Aorta (tissue), 5 donors: ENCODE measurements at regions not wholly inside any gene's neighbourhood (a gene's known extent, or its start where the extent isn't known, plus 50 kb on each side); places are given as distances from the start of the nearest gene placed in this dataset.

ENCODE experiments used
- ATAC-seq: fragments of 200-7000 bp; cut with Tn5 transposase; one replicate; pipeline ENCODE4 v1.9.1; 2022; ENCODE audit warnings: moderate library complexity; ENCODE audit not compliant: low FRiP score
- DNase-seq, 2 donors: peaks; one replicate each; pipeline ENCODE4 v3.0.0-alpha.2; 2020
- H3K27ac ChIP-seq, 2 donors: one replicate each; pipeline ENCODE4 v1.5.1; 2013; ENCODE audit warnings: low read length in 2 of 2, mild to moderate bottlenecking in 2 of 2, moderate library complexity in 2 of 2, control low read depth in 1 of 2, inconsistent platforms in 1 of 2, low read depth in 1 of 2
- H3K27me3 ChIP-seq, 2 donors: one replicate each; pipeline ENCODE4 v1.6.1; 2013; ENCODE audit warnings: control low read depth in 1 of 2, low read length in 1 of 2, mild to moderate bottlenecking in 1 of 2, moderate library complexity in 1 of 2; ENCODE audit not compliant: insufficient read depth in 2 of 2, control insufficient read depth in 1 of 2
- H3K36me3 ChIP-seq, 2 donors: one replicate each; pipeline ENCODE4 v1.6.1; 2013; ENCODE audit warnings: control low read depth in 1 of 2, low read length in 1 of 2, mild to moderate bottlenecking in 1 of 2; ENCODE audit not compliant: insufficient read depth in 2 of 2, control insufficient read depth in 1 of 2
- H3K4me1 ChIP-seq, 2 donors: one replicate each; pipeline ENCODE4 v1.6.1; 2013; ENCODE audit warnings: low read length in 2 of 2, control low read depth in 1 of 2, mild to moderate bottlenecking in 1 of 2, moderate library complexity in 1 of 2; ENCODE audit not compliant: insufficient read depth in 2 of 2, control insufficient read depth in 1 of 2
- H3K4me3 ChIP-seq, 2 donors: one replicate each; pipeline ENCODE4 v1.5.1; 2013; ENCODE audit warnings: low read length in 2 of 2, control low read depth in 1 of 2, mild to moderate bottlenecking in 1 of 2
- H3K9me3 ChIP-seq: one replicate; pipeline ENCODE4 v1.6.1; 2013; ENCODE audit warnings: mild to moderate bottlenecking, low read length; ENCODE audit not compliant: control insufficient read depth
- WGBS, 2 donors: extraction: QIAGEN DNeasy Blood & Tissue Kit; methylation state at CpG; one replicate each; pipeline ENCODE4 v1.1.7; 2013; 5-methylcytosine and 5-hydroxymethylcytosine counted together
- intact Hi-C, 2 donors: fragments of 100-400 bp; cut with DNase I; formaldehyde crosslinking; loops; one replicate each; pipeline versions ENCODE4 v1.14.2 to v1.15.0; 2022
- donor health status: healthy with polysubstance abuse.
- donor health status: Bipolar disorder and iron deficiency.
- donor health status: DM: no; HTN: no; CAD: no.
- donor health status: DM: no; HTN: no; CAD: no.
- donor health status: DM: yes; HTN: yes; CAD: no.

DNA sequence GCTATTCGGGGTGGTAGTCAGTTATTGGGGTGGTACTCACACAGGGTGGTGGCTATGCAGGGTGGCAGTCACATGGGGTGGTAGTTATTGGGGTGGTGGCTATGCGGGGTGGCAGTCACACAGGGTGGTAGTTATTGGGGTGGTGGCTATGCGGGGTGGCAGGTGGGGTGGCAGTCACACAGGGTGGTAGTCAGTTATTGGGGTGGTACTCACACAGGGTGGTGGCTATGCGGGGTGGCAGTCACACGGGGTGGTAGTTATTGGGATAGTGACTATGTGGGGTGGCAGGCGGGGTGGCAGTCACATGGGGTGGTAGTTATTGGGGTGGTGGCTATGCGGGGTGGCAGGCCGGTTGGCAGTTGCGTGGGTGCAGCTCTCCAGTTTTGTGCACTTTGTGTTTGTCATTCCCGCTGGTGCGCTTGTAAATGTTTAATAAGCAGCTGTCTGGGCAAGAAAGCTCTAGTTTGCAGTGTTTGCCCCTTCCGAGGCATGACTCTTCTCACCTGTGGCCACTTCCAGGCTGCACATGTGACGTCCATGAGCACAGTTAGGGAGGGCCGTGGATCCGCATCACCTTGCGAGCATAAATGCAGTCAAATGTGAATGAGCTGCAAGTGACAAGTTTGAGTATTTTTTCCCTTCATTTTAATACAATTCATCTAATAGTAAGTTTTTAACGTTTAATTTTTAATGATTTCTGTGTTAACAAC is 219.0 kb upstream of the CST7 start:
- H3K4me3 ChIP-seq: no peak overlapping the region
- ATAC-seq (no peak), DNase-seq (no peak)
- H3K27ac ChIP-seq: no peak overlapping the region
- no peaks in the 10 kb centered on the region for H3K9me3 ChIP-seq
- H3K4me1 ChIP-seq: no peaks in the 10 kb centered on the region
- H3K36me3 ChIP-seq: no peaks in the 10 kb centered on the region
- H3K27me3 ChIP-seq: no peaks in the 10 kb centered on the region
- intact Hi-C loops: no loop called here
- WGBS, 2 donors: 89 to 93% methylated on average over 17 of the region's 17 CpGs

DNA sequence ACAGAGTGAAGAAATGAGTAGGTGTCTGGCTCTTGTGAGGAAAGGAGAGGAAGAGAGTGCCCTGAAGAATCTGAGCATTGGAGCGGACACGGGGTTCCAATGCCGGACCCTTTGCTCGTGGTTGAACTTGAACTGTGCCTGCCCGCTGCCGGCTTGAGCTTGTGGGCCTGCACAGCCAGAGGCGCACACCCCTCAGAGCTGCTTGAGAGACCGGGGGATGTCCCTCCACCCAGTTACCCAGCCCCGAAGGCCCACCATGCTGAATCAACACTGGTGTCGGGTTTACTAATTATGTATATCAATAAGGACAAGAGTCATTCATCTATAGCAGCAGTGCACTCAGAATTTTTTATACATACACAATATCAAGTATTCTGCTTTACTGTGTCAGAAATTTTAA is 218.3 kb upstream of the CST7 start:
- Histone ChIP-seq H3K27ac (no peak overlapping the region), H3K9me3 (no peaks in the 10 kb centered on the region), H3K4me3 (no peak overlapping the region), H3K36me3 (no peaks in the 10 kb centered on the region), H3K4me1 (no peaks in the 10 kb centered on the region), H3K27me3 (no peaks in the 10 kb centered on the region)
- WGBS, 2 donors: 89 to 90% methylated on average over 10 of the region's 10 CpGs
- ATAC-seq (no peak), DNase-seq (no peak)
- intact Hi-C loops: no loop called here

DNA sequence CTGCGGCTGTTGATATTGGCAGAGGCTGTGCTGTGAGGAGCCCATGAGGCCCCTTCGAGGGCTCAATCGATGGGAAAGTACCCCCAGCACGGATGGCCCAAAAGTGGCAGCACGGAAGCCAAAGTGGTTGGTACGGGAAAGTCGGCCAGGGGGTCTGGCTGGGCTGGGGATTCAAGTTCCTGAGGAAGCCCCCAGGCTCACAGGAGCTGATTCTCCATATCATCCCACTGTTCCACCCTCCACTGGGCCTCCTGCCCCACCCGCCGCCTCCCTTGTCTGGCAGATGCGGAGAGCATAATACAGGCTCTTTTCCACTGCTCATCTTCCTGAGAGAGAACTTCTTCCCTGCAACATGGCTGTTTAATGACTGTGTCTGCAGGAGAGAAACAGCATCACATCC is 217.8 kb upstream of the CST7 start:
- no peaks in the 10 kb centered on the region for H3K36me3 ChIP-seq
- no peak for DNase-seq
- H3K27ac ChIP-seq: no peak overlapping the region
- no peak overlapping the region for H3K4me3 ChIP-seq
- H3K9me3 ChIP-seq: no peaks in the 10 kb centered on the region
- intact Hi-C loops: no loop called here
- ATAC-seq: no peak
- H3K4me1 ChIP-seq: no peaks in the 10 kb centered on the region
- WGBS, 2 donors: 82 to 87% methylated on average over 10 of the region's 10 CpGs
- H3K27me3 ChIP-seq: no peaks in the 10 kb centered on the region

DNA sequence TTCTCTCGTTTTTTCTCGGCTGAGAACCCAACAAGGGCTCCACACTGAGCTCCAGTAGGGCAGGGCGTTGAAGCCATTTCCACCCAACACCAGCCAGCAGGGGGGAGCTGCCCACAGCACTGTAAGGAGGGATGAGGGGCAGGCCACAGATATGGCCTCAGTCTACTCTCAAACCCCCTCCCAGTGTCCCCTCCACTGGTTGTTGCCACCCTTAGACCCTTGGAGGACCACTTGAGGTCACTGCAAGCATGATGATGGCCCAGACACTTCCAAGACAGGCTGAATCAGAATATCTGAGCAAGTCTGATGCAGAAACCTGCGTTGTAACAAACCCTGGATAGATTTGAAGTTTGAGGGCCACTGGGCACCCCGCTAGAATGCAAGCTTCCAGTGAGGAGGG is 217.0 kb upstream of the CST7 start:
- H3K27me3 ChIP-seq: no peaks in the 10 kb centered on the region
- H3K9me3 ChIP-seq: no peaks in the 10 kb centered on the region
- no peak overlapping the region for H3K4me3 ChIP-seq
- intact Hi-C loops: no loop called here
- no peaks in the 10 kb centered on the region for H3K36me3 ChIP-seq
- H3K4me1 ChIP-seq: no peaks in the 10 kb centered on the region
- 84 to 90% methylated on average over 5 of the region's 5 CpGs for WGBS, 2 donors
- no peak for DNase-seq
- no peak for ATAC-seq
- no peak overlapping the region for H3K27ac ChIP-seq

DNA sequence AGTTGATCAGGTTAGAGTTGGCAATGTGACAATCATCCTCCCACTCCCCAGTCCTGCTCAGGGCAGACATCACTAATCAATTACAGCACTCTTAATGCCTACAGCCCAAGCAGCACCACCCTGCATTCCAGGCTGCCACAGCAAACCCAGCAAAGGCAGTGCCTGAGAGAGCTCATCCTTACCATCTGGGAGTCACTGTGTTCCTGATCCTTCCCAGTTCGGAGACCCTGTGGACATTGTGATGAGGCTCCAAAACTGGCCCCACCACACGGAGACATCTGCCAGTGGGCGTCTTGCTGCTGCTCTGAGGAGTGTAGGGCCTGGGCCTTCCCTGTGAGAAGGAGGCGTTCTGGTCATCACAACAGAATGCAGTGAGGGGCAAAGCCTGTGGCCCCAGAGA is 216.5 kb upstream of the CST7 start:
- no peaks in the 10 kb centered on the region for H3K9me3 ChIP-seq
- no peaks in the 10 kb centered on the region for H3K36me3 ChIP-seq
- DNase-seq: no peak
- intact Hi-C loops: no loop called here
- WGBS, 2 donors: 95 to 98% methylated on average over 4 of the region's 4 CpGs
- H3K4me3 ChIP-seq: no peak overlapping the region
- no peaks in the 10 kb centered on the region for H3K27me3 ChIP-seq
- no peaks in the 10 kb centered on the region for H3K4me1 ChIP-seq
- ATAC-seq: no peak
- H3K27ac ChIP-seq: no peak overlapping the region

DNA sequence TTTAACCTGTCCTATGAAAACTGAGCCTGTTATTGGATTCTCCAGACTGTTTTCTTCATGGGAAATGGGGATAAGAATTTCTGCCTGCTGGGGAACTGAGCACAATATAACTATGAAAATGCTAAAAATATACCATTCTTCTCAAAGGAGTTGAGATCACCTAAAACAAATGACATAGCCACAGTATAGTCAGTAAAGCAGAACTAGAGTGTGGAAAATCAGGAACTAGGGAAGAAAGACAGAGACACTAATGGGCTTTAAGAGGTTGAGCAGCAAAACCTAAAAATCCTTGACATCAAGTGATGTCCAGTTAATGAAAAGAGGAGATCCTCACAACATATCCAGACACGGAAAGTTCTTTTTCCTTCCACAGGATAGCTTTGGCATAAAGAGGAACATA is 215.7 kb upstream of the CST7 start:
- WGBS, 2 donors: 74 to 80% methylated on average over 1 of the region's 1 CpG
- Histone ChIP-seq H3K4me1 (no peaks in the 10 kb centered on the region), H3K27ac (no peak overlapping the region)

DNA sequence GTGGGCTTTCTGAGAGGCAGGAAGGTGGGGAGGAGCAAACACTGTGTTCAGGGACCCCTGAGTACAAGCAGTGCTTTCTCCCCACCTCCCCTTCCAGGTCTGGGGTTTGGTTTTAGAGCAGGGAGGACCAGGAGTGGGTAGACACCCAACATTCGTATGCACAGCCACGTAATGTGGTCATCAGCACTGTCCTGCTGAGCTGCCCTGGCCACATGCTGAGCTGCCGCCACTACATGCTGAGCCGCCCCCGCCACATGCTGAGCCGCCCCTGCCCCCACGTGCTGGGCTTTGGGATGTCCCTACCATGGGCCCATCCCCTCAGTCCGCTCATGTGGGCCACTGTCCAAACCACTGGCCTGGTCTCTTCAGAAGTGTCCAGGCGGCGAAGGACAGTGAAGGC is 214.9 kb upstream of the CST7 start:
- no peaks in the 10 kb centered on the region for H3K9me3 ChIP-seq
- no peaks in the 10 kb centered on the region for H3K36me3 ChIP-seq
- intact Hi-C loops: no loop called here
- no peaks in the 10 kb centered on the region for H3K4me1 ChIP-seq
- WGBS, 2 donors: 93 to 96% methylated on average over 10 of the region's 10 CpGs
- no peak overlapping the region for H3K4me3 ChIP-seq
- ATAC-seq: no peak
- no peaks in the 10 kb centered on the region for H3K27me3 ChIP-seq
- no peak for DNase-seq
- H3K27ac ChIP-seq: no peak overlapping the region

More for the DNA sequence above, 215.7 kb upstream of the CST7 start:
- no peak for DNase-seq
- no peaks in the 10 kb centered on the region for H3K36me3 ChIP-seq
- H3K9me3 ChIP-seq: no peaks in the 10 kb centered on the region
- no peak overlapping the region for H3K4me3 ChIP-seq
- intact Hi-C loops: no loop called here
- H3K27me3 ChIP-seq: no peaks in the 10 kb centered on the region
- no peak for ATAC-seq

DNA sequence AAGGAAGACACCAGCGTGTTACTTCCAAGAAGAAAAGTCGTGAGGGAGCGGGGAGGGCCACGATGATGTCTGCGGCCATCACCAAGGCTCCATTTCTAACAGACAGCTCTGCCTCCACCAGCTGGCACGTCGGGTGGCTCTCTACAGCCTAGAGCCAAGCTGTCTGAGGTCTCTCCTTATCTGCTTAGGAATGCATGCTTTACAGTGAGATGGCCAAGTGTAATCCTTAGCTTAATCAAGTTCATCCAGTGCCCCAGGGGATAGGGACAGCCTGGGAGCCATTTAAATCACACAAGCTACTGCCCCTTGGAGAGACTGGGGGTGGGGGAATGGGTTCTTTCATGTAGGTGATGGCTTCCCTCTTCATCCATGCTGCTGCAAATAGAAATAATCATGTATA is 213.8 kb upstream of the CST7 start:
- intact Hi-C loops: no loop called here
- H3K27me3 ChIP-seq: no peaks in the 10 kb centered on the region
- H3K4me3 ChIP-seq: no peak overlapping the region
- no peaks in the 10 kb centered on the region for H3K4me1 ChIP-seq
- H3K9me3 ChIP-seq: no peaks in the 10 kb centered on the region
- no peak for DNase-seq
- ATAC-seq: no peak
- H3K36me3 ChIP-seq: no peaks in the 10 kb centered on the region
- H3K27ac ChIP-seq: no peak overlapping the region
- 77 to 81% methylated on average over 7 of the region's 7 CpGs for WGBS, 2 donors

DNA sequence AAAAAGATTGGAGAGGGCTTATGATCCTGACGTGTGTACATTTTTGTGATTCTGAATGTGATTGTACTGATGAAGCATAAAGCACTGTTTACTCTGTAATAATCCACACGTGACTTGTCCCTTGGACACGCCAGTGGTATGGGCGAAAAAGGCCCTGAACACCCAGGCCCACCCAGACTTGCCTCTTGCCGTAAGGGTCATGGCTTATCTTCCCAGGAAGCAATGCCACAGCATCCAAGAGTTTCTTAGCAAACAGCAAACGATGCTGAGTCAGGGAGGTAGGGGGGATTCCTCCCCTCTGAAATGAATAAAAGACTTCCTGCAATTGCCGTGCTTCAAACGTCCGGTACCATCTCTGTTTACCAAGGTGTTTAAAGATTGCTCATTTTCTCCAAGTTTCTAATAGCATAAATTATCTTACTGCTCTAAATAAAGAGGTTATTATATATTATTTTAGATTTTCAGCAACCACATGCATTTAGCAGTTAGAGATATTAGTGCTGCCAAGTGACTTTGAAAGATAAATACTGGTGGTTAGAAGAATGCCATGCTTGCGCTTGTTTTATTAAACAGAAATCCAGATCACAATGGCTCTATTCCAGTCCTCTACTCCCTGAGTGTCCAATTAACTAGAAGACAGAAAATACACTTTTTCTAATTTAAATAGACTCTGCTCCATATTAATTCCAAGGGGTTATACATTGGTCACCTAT is 212.8 kb upstream of the CST7 start:
- DNase-seq (no peak), ATAC-seq (no peak)
- Histone ChIP-seq H3K36me3 (no peaks in the 10 kb centered on the region), H3K27me3 (no peaks in the 10 kb centered on the region), H3K4me3 (no peak overlapping the region), H3K27ac (no peak overlapping the region), H3K9me3 (no peaks in the 10 kb centered on the region), H3K4me1 (no peaks in the 10 kb centered on the region)
- intact Hi-C loops: no loop called here
- WGBS, 2 donors: 53% methylated on average over 10 of the region's 10 CpGs
